ACC112 (cell line): ENCODE measurements at regions not wholly inside any gene's neighbourhood (a gene's known extent, or its start where the extent isn't known, plus 50 kb on each side); places are given as distances from the start of the nearest gene placed in this dataset.

ENCODE experiments used
- H2AFZ ChIP-seq: fragments of 200-600 bp; sonication (generic); one replicate; pipeline ENCODE4 v1.6.0; 2017; ENCODE audit warnings: antibody characterized with exemption, low read length; ENCODE audit not compliant: unreplicated experiment
- H3K27ac ChIP-seq: fragments of 200-600 bp; sonication (generic); 2 replicates; pipeline ENCODE4 v1.5.1; 2014; ENCODE audit warnings: low read depth, mild to moderate bottlenecking, antibody characterized with exemption, low read length, moderate library complexity
- H3K27me3 ChIP-seq: fragments of 200-600 bp; sonication (generic); 2 replicates; pipeline ENCODE4 v1.6.1; 2014; ENCODE audit warnings: mild to moderate bottlenecking, antibody characterized with exemption, low read length, moderate library complexity, mixed read lengths; ENCODE audit not compliant: insufficient read depth
- H3K36me3 ChIP-seq: fragments of 200-600 bp; sonication (generic); 2 replicates; pipeline ENCODE4 v1.6.1; 2016; ENCODE audit warnings: mild to moderate bottlenecking, antibody characterized with exemption, low read length, moderate library complexity, mixed read lengths; ENCODE audit not compliant: insufficient read depth
- H3K4me1 ChIP-seq: fragments of 200-600 bp; sonication (generic); one replicate; pipeline ENCODE4 v1.6.1; 2016; ENCODE audit warnings: low read length, mixed read lengths; ENCODE audit not compliant: insufficient read depth, unreplicated experiment, control insufficient read depth
- H3K4me3 ChIP-seq: fragments of 200-600 bp; sonication (generic); 2 replicates; pipeline ENCODE4 v1.5.1; 2014; ENCODE audit warnings: mild to moderate bottlenecking, low read depth, low read length
- H3K79me2 ChIP-seq: fragments of 200-600 bp; sonication (generic); one replicate; pipeline ENCODE4 v1.6.0; 2016; ENCODE audit warnings: low read length; ENCODE audit not compliant: control insufficient read depth, unreplicated experiment, insufficient read depth

DNA sequence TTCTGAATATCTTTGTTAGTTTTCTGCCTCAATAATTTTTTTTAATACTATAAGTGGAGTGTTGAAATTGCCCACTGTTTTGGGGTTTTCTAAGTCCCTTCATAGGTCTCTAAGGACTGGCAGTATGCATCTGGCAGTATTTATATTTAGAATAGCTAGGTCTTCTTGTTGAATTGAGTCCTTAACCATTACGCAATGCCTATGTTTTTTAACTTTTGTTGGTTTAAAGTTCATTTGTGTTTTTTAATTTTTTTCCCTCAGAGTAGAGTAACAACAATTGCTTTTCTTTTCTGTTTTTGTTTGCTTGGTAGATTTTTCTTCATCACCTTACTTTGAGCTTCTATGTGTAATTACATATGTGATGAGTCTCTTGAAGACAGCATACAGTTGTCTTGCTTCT lies 375.9 kb upstream of the EYS start:
- H3K79me2 ChIP-seq: no peaks in the 10 kb centered on the region
- no peak overlapping the region for H2AFZ ChIP-seq
- no peak overlapping the region for H3K4me3 ChIP-seq
- no peaks in the 10 kb centered on the region for H3K36me3 ChIP-seq
- H3K27ac ChIP-seq: no peak overlapping the region
- H3K4me1 ChIP-seq: no peaks in the 10 kb centered on the region
- no peaks in the 10 kb centered on the region for H3K27me3 ChIP-seq

DNA sequence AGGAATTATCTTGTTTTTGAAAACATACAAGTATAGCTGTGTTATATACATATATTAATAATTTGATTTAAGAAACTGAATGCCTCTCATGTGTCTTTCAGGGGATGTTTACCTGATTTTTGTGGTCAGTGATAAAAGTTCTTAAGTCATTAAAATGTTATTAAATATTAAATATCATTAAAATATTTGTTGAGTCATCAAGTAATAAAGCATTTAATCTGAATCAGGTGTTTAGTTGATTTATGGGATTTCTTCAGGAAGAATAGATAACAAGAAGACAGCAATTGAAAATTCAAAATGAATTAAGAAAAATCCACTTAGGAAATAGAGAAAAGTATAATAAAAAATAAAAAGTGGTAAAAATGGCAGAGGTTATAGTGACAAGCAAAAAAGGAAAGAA lies 361.9 kb upstream of the EYS start:
- H3K36me3 ChIP-seq: no peaks in the 10 kb centered on the region
- H3K27me3 ChIP-seq: no peaks in the 10 kb centered on the region
- H3K4me3 ChIP-seq: no peak overlapping the region
- H3K27ac ChIP-seq: no peak overlapping the region
- H3K79me2 ChIP-seq: no peaks in the 10 kb centered on the region
- H3K4me1 ChIP-seq: no peaks in the 10 kb centered on the region
- H2AFZ ChIP-seq: no peak overlapping the region

DNA sequence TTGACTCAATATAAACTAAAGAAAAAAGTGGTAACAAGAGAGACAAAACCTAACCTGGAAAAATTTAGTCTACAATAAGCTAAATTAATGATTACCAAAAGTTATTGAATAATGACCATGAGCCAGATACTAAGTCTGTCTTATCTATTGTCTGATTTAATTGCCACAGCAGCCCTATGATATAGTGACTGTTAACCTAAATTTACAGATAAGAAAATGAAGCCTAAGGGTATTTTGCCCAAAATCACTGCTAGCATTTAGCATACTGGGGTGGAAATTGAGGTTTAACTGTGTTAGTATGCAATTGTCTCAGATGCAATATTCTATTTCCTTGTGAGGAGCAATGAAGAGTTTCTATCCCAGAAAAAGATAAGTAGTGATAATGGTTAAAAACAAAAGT lies 361.0 kb upstream of the EYS start:
- no peaks in the 10 kb centered on the region for H3K4me1 ChIP-seq
- no peak overlapping the region for H3K4me3 ChIP-seq
- H2AFZ ChIP-seq: no peak overlapping the region
- H3K79me2 ChIP-seq: no peaks in the 10 kb centered on the region
- no peaks in the 10 kb centered on the region for H3K27me3 ChIP-seq
- H3K36me3 ChIP-seq: no peaks in the 10 kb centered on the region
- no peak overlapping the region for H3K27ac ChIP-seq

DNA sequence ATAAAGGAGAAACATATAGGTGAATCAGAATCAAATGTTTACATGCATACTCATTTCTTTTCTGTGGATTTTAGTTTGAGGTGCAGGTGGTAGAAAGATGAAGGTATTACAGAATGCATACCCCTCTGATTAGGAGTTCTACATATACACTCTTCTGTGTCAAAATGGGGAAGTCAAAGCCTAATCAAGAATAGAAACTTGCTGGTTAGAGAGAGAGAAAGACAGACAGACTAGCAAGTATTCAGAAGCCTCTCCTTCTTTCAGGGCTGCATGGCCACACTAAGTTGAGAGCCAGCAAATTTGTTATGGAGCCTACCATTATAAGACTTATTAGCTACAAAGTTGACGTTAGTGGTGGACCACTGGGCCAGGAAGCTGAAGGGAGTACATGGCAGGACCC lies 358.3 kb upstream of the EYS start:
- no peak overlapping the region for H2AFZ ChIP-seq

DNA sequence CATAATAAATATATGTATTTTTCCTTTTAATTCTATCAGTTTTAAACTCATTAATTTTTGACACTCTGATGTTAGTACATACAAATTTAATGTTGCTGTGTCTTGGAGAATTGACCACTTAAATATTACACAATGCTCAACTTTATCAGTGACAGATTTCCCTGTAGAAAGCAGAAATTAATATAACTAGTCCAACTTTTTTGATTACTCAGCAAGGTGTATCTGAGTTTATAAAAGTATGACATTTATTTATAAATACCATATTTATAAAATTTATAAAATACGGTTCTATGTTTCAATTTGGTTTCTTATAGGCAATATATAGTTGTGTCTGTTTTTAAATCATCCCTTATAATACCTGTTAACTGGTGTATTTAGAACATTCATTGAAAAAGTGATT lies 350.0 kb upstream of the EYS start:
- no peaks in the 10 kb centered on the region for H3K79me2 ChIP-seq
- no peaks in the 10 kb centered on the region for H3K4me1 ChIP-seq
- no peak overlapping the region for H3K27ac ChIP-seq
- no peaks in the 10 kb centered on the region for H3K36me3 ChIP-seq
- H2AFZ ChIP-seq: no peak overlapping the region
- H3K27me3 ChIP-seq: no peaks in the 10 kb centered on the region
- H3K4me3 ChIP-seq: no peak overlapping the region

More for the DNA sequence above, 358.3 kb upstream of the EYS start:
- no peaks in the 10 kb centered on the region for H3K27me3 ChIP-seq
- no peaks in the 10 kb centered on the region for H3K4me1 ChIP-seq
- no peaks in the 10 kb centered on the region for H3K36me3 ChIP-seq
- no peaks in the 10 kb centered on the region for H3K79me2 ChIP-seq
- no peak overlapping the region for H3K27ac ChIP-seq
- H3K4me3 ChIP-seq: no peak overlapping the region

DNA sequence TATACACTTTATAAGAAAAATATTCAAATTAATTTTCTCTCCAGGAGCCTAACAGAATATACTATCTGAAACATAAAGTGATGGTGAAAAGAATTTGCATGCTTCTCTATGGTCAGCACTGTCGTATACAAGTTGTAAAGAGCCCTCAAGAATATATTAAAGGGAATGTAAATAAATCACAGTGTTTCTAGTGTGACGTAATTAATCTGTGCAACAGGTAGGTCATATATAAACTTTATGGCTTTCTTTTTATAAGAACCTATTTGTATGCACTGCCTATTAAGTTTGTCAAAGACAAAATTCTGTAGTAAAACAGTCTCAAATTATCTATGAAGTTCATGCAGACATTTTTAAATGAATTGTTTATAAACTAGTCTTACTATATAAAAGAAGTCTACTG lies 347.9 kb upstream of the EYS start:
- no peak overlapping the region for H2AFZ ChIP-seq
- H3K79me2 ChIP-seq: no peaks in the 10 kb centered on the region
- no peaks in the 10 kb centered on the region for H3K27me3 ChIP-seq
- no peaks in the 10 kb centered on the region for H3K36me3 ChIP-seq
- H3K4me3 ChIP-seq: no peak overlapping the region
- no peak overlapping the region for H3K27ac ChIP-seq
- H3K4me1 ChIP-seq: no peaks in the 10 kb centered on the region

DNA sequence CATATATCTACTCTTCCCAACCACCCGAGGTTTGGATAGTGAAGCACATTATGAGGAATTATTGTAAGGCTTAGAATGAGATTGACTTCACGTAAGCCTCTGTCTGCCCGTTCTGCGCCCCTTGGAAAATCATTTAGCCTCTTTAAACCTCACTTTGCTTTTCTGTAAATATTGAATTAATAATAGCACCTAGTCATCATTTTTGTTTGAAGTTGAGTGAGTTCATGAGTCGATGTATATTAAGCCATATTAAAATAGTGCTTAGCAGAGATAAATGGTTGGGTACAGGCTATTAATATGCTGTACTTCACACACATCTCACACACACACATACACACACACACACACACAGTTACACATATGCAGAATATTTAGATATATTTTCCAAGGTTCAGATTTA lies 344.8 kb upstream of the EYS start:
- no peaks in the 10 kb centered on the region for H3K79me2 ChIP-seq
- H2AFZ ChIP-seq: no peak overlapping the region

DNA sequence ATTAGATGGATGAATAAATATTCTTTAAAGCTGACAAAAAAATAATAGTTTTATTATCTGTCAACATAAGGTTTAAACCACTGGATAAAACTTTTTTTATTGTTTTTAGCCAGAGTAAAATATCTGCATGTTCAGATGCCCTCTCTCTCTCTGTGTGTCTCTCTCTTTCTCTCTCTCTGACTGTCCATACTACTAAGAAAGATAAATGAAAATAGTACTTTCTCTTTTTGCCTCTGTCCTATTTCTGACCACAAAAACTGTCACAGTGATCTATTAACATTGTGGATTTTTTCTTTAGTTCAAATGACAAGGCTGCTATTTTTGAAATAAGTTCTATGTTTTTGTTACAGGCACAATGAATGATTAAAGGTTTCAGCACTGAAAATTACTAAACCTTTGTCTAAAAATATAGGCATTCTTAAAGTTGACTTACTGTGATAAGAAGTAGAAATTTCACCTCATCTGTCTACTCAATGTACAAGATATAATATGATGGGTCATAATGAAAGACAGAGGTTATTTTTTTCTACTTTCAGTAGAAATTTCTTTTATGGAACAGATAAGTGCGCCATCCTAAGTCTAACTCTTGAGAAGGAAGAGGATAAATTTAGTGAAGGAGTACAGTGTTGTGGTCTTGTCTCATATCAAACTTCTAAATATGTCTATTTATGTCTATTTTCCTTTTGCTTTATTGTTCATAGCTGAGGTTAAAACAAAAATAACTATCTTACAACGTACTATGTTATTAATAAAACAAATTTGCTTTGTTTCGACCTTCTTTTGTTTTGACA lies 341.9 kb upstream of the EYS start:
- no peak overlapping the region for H3K4me3 ChIP-seq
- no peaks in the 10 kb centered on the region for H3K4me1 ChIP-seq
- no peak overlapping the region for H2AFZ ChIP-seq
- no peaks in the 10 kb centered on the region for H3K36me3 ChIP-seq
- H3K79me2 ChIP-seq: no peaks in the 10 kb centered on the region
- H3K27ac ChIP-seq: no peak overlapping the region
- H3K27me3 ChIP-seq: no peaks in the 10 kb centered on the region

More for the DNA sequence above, 344.8 kb upstream of the EYS start:
- Histone ChIP-seq H3K36me3 (no peaks in the 10 kb centered on the region), H3K4me3 (no peak overlapping the region), H3K27me3 (no peaks in the 10 kb centered on the region), H3K4me1 (no peaks in the 10 kb centered on the region), H3K27ac (no peak overlapping the region)

DNA sequence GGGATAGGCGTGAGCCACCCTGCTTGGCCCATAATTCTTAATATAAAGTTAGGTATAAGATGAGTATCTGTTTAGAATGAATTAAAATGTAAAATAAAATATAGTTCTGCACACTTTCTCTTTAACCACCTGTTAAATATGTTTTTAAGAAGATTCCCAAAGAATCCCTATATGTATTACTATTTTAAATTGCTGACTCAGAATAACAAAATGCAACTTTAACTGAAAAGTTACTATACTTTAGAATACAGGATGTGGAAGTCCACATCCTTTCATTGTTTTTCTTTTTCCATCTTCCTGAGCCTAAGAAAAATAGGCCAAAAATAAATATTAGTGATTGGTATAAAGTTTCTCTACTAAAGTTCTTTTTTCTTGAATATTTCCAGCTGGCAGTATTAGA lies 325.6 kb upstream of the EYS start:
- H3K4me1 ChIP-seq: no peaks in the 10 kb centered on the region
- no peak overlapping the region for H2AFZ ChIP-seq
- no peaks in the 10 kb centered on the region for H3K79me2 ChIP-seq
- no peak overlapping the region for H3K27ac ChIP-seq
- no peaks in the 10 kb centered on the region for H3K27me3 ChIP-seq
- no peaks in the 10 kb centered on the region for H3K36me3 ChIP-seq
- no peak overlapping the region for H3K4me3 ChIP-seq

DNA sequence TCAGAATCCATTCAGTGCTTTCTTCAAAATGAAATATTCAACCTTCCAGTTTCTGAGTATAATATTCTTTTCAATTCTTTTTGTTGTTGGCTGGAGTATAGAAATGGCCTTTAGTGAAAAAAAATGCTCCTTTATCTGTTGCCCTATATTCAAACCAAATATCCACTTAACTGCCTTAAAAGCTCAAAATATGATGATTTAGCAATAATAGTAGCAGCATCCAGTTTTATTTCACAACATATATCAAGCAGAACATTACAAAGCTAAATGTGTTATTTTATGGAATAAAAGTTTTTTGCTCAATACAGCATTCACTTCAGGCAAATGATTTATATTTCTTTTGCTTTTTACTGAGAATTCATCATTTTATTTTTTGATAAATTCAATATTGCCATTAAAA lies 322.4 kb upstream of the EYS start:
- Histone ChIP-seq H3K4me1 (no peaks in the 10 kb centered on the region), H3K36me3 (no peaks in the 10 kb centered on the region), H3K27ac (no peak overlapping the region), H3K4me3 (no peak overlapping the region), H3K27me3 (no peaks in the 10 kb centered on the region), H2AFZ (no peak overlapping the region), H3K79me2 (no peaks in the 10 kb centered on the region)

DNA sequence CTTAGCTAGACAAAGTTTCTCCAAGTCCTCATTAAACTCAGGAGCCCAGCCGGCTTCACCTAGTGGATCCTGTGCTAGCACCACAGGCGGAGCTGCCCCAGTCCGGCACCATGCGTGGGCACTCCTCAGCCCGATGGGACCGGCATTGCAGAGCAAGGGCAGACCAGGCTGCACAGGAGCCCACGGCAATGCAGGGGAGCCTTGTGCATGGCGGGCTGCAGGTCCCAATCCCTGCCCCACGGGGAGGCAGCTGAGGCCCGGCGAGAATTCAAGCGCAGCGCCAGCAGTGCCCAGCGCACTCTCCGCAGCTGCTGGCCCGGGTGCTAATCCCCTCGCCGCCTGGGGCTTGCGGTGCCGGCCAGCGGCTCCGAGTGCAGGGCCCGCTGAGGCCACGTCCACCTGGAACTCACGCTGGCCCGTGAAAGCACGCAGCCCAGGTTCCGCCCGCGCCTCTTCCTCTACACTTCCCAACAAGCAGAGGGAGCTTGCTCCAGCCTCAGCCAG lies 292.3 kb upstream of the EYS start:
- no peaks in the 10 kb centered on the region for H3K27me3 ChIP-seq
- H3K27ac ChIP-seq: no peak overlapping the region
- H3K4me3 ChIP-seq: no peak overlapping the region
- H3K4me1 ChIP-seq: no peaks in the 10 kb centered on the region
- no peaks in the 10 kb centered on the region for H3K79me2 ChIP-seq
- no peaks in the 10 kb centered on the region for H3K36me3 ChIP-seq
- H2AFZ ChIP-seq: no peak overlapping the region
